ENCODE measurements at regions not wholly inside any gene's neighbourhood (a gene's known extent, or its start where the extent isn't known, plus 50 kb on each side); places are given as distances from the start of the nearest gene placed in this dataset.

DNA sequence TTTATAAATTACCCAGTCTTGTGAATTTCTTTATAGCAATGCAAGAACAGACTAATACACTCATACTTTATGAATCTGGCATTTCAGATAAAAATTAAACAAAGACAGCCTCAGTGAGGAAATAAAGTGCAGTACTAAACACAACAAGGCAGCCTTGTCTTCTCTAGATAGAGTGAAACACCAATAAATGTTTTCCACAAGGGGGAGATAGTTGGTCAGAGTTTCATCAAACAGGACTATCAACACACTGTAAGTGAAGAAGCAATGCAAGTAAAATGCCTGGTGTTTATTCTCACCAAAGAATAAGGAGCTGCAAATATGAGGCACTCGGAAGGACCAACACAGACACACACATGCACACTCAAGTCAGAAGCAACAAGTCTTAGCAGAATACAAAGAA is 62.8 kb downstream of the FAM9B start:
- H3K36me3 ChIP-seq (ENCODE audit: control insufficient read depth in 2 of 2, insufficient read depth in 2 of 2, low read length in 2 of 2): no peaks in the 10 kb centered on the region
- H3K4me1 ChIP-seq (ENCODE audit: control insufficient read depth, insufficient read depth, low read length): no peaks in the 10 kb centered on the region
- no peak overlapping the region for H3K4me3 ChIP-seq (ENCODE audit: low read length in 2 of 2)
- no peaks in the 10 kb centered on the region for H3K27me3 ChIP-seq (ENCODE audit: control insufficient read depth in 1 of 2, insufficient read depth in 2 of 2, low read length in 2 of 2)
- H3K9me3 ChIP-seq (ENCODE audit: control insufficient read depth in 2 of 2, low read length in 2 of 2): no peaks in the 10 kb centered on the region
- H3K27ac ChIP-seq (ENCODE audit: low read length): no peak overlapping the region
- no peak overlapping the region for H3K9ac ChIP-seq (ENCODE audit: low read length in 2 of 2)

DNA sequence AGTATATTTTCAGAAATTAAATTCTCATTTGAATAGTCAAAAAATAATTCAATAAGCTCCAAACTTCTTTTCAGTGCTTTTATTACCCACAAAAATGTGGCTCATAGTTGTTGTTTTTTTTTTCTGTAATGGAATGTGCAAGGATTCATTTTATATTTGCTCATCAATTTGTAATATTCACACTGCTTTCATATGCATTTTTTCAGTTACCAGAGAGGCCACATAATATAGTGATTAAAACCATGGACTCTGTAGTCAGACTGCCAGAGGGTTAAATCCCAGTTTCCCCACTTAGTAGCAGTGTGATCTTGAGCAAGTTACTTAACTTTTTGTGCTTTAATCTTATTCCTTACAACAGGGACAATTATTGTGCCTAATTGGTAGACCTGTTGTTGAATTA is 64.5 kb downstream of the FAM9B start:
- Histone ChIP-seq H3K9ac (ENCODE audit: low read length in 2 of 2) (no peak overlapping the region), H3K9me3 (ENCODE audit: control insufficient read depth in 2 of 2, low read length in 2 of 2) (no peaks in the 10 kb centered on the region), H3K4me3 (ENCODE audit: low read length in 2 of 2) (no peak overlapping the region)

DNA sequence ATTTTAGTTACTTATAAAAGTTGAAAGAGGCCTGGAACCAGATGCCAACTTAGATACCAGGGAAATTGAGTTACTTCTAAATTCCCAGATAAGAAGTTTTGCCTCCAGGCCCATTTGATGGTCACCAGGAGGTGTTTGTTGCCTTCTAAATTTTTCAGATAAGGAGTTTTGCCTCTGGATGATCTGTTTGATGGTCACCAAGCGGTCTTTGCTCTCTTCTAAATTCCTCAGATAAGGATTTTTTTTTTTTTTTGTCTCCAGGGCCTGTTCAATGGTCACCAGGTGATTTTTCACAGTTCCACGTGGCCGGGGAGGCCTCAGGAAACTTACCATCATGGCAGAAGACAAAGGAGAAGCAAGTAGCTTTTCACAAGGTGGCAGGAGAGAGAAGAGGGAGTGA is 66.5 kb downstream of the FAM9B start:
- no peaks in the 10 kb centered on the region for H3K4me1 ChIP-seq (ENCODE audit: control insufficient read depth, insufficient read depth, low read length)
- no peak overlapping the region for H3K27ac ChIP-seq (ENCODE audit: low read length)
- no peaks in the 10 kb centered on the region for H3K9me3 ChIP-seq (ENCODE audit: control insufficient read depth in 2 of 2, low read length in 2 of 2)
- no peaks in the 10 kb centered on the region for H3K27me3 ChIP-seq (ENCODE audit: control insufficient read depth in 1 of 2, insufficient read depth in 2 of 2, low read length in 2 of 2)
- H3K9ac ChIP-seq (ENCODE audit: low read length in 2 of 2): no peak overlapping the region
- no peak overlapping the region for H3K4me3 ChIP-seq (ENCODE audit: low read length in 2 of 2)
- no peaks in the 10 kb centered on the region for H3K36me3 ChIP-seq (ENCODE audit: control insufficient read depth in 2 of 2, insufficient read depth in 2 of 2, low read length in 2 of 2)

More for the DNA sequence above, 64.5 kb downstream of the FAM9B start:
- no peaks in the 10 kb centered on the region for H3K36me3 ChIP-seq (ENCODE audit: control insufficient read depth in 2 of 2, insufficient read depth in 2 of 2, low read length in 2 of 2)
- H3K27ac ChIP-seq (ENCODE audit: low read length): no peak overlapping the region
- H3K27me3 ChIP-seq (ENCODE audit: control insufficient read depth in 1 of 2, insufficient read depth in 2 of 2, low read length in 2 of 2): no peaks in the 10 kb centered on the region
- H3K4me1 ChIP-seq (ENCODE audit: control insufficient read depth, insufficient read depth, low read length): no peaks in the 10 kb centered on the region

DNA sequence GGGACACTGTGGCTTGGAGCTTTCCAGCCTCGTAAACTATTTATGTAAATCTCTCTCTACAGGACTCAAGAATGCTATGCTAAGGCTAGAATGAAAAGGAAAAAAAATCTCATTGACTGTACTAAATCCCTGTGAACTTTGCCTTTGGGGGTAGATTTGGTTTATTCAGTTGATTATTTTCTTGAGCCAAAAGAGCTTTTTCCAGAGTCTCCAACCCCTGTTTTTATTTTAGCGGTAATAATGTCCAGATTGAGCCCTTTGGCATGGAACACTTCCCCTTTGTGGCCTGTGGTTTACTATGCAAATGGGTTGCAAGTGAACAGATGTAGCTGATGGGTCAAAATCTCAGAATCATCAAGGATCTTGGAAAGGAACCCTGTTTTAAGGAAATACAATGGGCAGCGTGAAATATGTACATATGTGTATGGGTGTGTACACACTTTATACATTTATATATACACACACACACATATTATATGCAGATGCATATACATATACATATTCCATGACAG is 72.9 kb downstream of the FAM9B start:
- no peaks in the 10 kb centered on the region for H3K27me3 ChIP-seq (ENCODE audit: control insufficient read depth in 1 of 2, insufficient read depth in 2 of 2, low read length in 2 of 2)

DNA sequence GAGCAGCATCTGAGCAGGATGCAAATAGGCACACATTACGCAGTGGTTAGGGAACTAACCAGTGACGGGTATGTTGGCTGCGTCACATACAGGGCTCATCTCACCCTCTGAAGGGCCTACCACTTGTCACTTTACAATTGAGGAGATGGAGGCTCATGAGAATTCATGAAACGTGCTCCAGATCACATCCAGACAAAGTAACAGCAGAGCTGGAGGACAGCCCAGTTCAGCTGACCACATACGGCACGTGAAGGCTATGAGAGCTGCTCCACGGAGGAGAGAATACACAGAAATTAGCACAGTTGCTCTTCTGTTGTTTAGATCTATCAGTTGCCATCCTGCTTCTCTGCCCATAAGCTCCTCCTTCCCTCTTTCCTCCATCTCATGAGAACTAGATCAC is 78.4 kb downstream of the FAM9B start:
- no peaks in the 10 kb centered on the region for H3K4me1 ChIP-seq (ENCODE audit: control insufficient read depth, insufficient read depth, low read length)
- no peaks in the 10 kb centered on the region for H3K9me3 ChIP-seq (ENCODE audit: control insufficient read depth in 2 of 2, low read length in 2 of 2)
- H3K36me3 ChIP-seq (ENCODE audit: control insufficient read depth in 2 of 2, insufficient read depth in 2 of 2, low read length in 2 of 2): no peaks in the 10 kb centered on the region
- H3K27me3 ChIP-seq (ENCODE audit: control insufficient read depth in 1 of 2, insufficient read depth in 2 of 2, low read length in 2 of 2): peaks cover 0 to 2% of the 10 kb centered on the region in 2 donors
- H3K27ac ChIP-seq (ENCODE audit: low read length): no peak overlapping the region
- no peak overlapping the region for H3K9ac ChIP-seq (ENCODE audit: low read length in 2 of 2)
- H3K4me3 ChIP-seq (ENCODE audit: low read length in 2 of 2): no peak overlapping the region

More for the DNA sequence above, 72.9 kb downstream of the FAM9B start:
- Histone ChIP-seq H3K9me3 (ENCODE audit: control insufficient read depth in 2 of 2, low read length in 2 of 2) (no peaks in the 10 kb centered on the region), H3K9ac (ENCODE audit: low read length in 2 of 2) (no peak overlapping the region), H3K4me1 (ENCODE audit: control insufficient read depth, insufficient read depth, low read length) (no peaks in the 10 kb centered on the region), H3K36me3 (ENCODE audit: control insufficient read depth in 2 of 2, insufficient read depth in 2 of 2, low read length in 2 of 2) (no peaks in the 10 kb centered on the region), H3K4me3 (ENCODE audit: low read length in 2 of 2) (no peak overlapping the region), H3K27ac (ENCODE audit: low read length) (no peak overlapping the region)

DNA sequence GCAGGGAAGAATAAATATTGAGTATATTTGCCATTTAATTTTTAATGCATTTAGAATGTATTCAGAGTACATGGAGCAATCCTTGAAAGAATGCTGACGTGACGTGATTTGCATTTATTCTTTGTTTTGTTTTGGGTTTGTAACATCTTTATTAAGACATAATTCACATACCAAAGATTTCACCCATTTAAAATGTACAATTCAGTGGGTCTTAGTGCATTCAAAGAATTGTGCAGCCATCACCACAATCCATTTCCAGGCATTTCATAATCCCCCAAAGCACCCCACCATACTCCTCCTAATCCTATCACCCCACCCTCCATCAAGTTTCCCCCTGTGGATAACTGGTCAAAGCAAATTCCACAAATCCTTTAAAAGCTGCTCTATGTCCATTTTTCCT is 87.4 kb downstream of the FAM9B start:
- H3K36me3 ChIP-seq (ENCODE audit: control insufficient read depth in 2 of 2, insufficient read depth in 2 of 2, low read length in 2 of 2): no peaks in the 10 kb centered on the region
- no peaks in the 10 kb centered on the region for H3K9me3 ChIP-seq (ENCODE audit: control insufficient read depth in 2 of 2, low read length in 2 of 2)
- no peaks in the 10 kb centered on the region for H3K4me1 ChIP-seq (ENCODE audit: control insufficient read depth, insufficient read depth, low read length)
- H3K27ac ChIP-seq (ENCODE audit: low read length): no peak overlapping the region
- peaks cover 0 to 2% of the 10 kb centered on the region in 2 donors for H3K27me3 ChIP-seq (ENCODE audit: control insufficient read depth in 1 of 2, insufficient read depth in 2 of 2, low read length in 2 of 2)
- no peak overlapping the region for H3K4me3 ChIP-seq (ENCODE audit: low read length in 2 of 2)
- no peak overlapping the region for H3K9ac ChIP-seq (ENCODE audit: low read length in 2 of 2)

DNA sequence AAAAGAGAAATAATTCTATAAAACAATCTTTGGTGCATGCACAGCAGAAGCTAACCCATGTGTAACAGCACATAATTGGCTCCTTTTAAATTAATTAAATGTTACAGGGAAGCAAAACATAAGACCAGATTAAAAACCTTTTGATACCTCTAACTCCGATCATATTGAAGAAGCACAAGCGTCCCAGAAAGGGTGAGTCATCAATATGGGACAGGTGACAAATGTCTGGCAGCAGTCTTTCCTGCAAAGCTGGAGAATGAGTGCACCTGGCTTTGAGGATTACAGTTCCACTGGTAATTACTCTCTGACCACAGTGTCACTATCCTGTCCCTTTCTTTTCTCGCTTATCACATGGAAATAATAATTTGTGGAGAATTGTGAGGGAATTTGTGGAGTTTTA is 94.6 kb downstream of the FAM9B start:
- no peaks in the 10 kb centered on the region for H3K4me1 ChIP-seq (ENCODE audit: control insufficient read depth, insufficient read depth, low read length)

DNA sequence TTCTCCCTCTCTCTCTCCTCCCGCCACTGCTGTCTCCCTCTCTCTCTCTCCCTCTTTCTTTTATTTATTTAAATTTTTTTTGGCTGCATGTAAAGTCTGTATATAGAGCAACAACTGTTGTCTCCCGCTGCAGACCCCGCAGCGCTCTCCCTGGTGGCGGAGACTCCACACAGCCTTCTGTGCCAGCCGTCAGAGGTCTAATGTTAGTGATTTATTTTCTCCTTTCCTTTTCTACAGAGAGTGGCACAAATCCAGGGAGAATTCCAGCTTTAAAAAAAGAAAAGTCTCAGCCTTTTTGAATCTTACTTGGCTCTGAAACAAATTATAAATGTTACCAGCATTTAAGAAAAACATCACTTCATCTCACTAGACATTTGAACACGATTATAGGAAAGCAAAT is 106.2 kb downstream of the FAM9B start:
- Histone ChIP-seq H3K4me3 (ENCODE audit: low read length in 2 of 2) (no peak overlapping the region), H3K27ac (ENCODE audit: low read length) (no peak overlapping the region)

More for the DNA sequence above, 94.6 kb downstream of the FAM9B start:
- Histone ChIP-seq H3K27me3 (ENCODE audit: control insufficient read depth in 1 of 2, insufficient read depth in 2 of 2, low read length in 2 of 2) (no peaks in the 10 kb centered on the region), H3K9me3 (ENCODE audit: control insufficient read depth in 2 of 2, low read length in 2 of 2) (no peaks in the 10 kb centered on the region), H3K4me3 (ENCODE audit: low read length in 2 of 2) (no peak overlapping the region), H3K27ac (ENCODE audit: low read length) (no peak overlapping the region), H3K9ac (ENCODE audit: low read length in 2 of 2) (no peak overlapping the region), H3K36me3 (ENCODE audit: control insufficient read depth in 2 of 2, insufficient read depth in 2 of 2, low read length in 2 of 2) (no peaks in the 10 kb centered on the region)

DNA sequence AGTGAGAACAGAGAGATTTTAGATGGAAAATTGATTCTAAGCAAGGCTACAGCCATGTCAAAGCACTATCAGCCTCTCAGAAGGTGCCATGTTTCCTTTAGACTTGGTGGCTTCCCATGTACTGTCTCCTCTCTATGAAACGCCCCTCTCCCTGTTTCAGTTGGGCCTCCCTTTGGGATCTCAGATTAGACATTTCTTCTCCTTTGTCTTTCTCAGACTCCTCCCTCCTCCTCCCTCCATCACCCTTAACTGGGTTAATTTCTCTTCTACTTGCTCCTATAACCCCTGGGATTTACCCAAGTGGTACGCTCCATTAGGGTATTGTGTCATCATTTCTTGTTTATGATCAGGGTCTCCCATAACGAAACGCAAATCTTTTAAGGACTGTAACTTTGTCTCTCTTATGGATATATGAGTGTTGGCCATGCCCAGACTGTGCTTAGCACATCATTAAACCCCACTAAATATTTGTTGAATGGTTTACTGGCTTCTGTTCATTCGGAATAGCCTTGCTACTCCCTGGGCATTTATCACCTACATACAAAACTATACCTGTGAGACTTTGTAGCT is 106.8 kb downstream of the FAM9B start:
- Histone ChIP-seq H3K27ac (ENCODE audit: low read length) (no peak overlapping the region), H3K4me3 (ENCODE audit: low read length in 2 of 2) (no peak overlapping the region), H3K9me3 (ENCODE audit: control insufficient read depth in 2 of 2, low read length in 2 of 2) (no peaks in the 10 kb centered on the region), H3K9ac (ENCODE audit: low read length in 2 of 2) (no peak overlapping the region), H3K27me3 (ENCODE audit: control insufficient read depth in 1 of 2, insufficient read depth in 2 of 2, low read length in 2 of 2) (no peaks in the 10 kb centered on the region), H3K36me3 (ENCODE audit: control insufficient read depth in 2 of 2, insufficient read depth in 2 of 2, low read length in 2 of 2) (no peaks in the 10 kb centered on the region), H3K4me1 (ENCODE audit: control insufficient read depth, insufficient read depth, low read length) (no peaks in the 10 kb centered on the region)

More for the DNA sequence above, 106.2 kb downstream of the FAM9B start:
- Histone ChIP-seq H3K9me3 (ENCODE audit: control insufficient read depth in 2 of 2, low read length in 2 of 2) (no peaks in the 10 kb centered on the region), H3K36me3 (ENCODE audit: control insufficient read depth in 2 of 2, insufficient read depth in 2 of 2, low read length in 2 of 2) (no peaks in the 10 kb centered on the region), H3K27me3 (ENCODE audit: control insufficient read depth in 1 of 2, insufficient read depth in 2 of 2, low read length in 2 of 2) (no peaks in the 10 kb centered on the region), H3K9ac (ENCODE audit: low read length in 2 of 2) (no peak overlapping the region), H3K4me1 (ENCODE audit: control insufficient read depth, insufficient read depth, low read length) (no peaks in the 10 kb centered on the region)

DNA sequence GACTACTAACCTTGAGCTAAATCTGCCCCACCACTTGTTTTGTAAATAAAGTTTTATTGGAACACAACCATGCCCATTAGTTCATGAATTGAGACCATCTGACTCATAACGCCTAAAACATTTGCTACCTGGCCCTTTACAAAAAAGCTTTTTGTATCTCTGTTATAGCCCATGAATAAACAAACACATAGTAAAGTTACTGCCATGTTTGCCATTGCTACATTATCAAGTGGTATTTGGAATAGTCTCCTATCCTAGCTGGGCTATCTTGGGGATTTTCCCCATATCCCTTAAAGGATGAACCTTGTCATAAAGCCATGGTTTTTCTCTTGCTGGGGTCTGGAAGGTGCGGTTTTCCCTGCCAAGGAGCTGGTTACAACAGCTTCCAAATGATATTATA is 112.3 kb downstream of the FAM9B start:
- Histone ChIP-seq H3K4me1 (ENCODE audit: control insufficient read depth, insufficient read depth, low read length) (no peaks in the 10 kb centered on the region), H3K9ac (ENCODE audit: low read length in 2 of 2) (no peak overlapping the region)

DNA sequence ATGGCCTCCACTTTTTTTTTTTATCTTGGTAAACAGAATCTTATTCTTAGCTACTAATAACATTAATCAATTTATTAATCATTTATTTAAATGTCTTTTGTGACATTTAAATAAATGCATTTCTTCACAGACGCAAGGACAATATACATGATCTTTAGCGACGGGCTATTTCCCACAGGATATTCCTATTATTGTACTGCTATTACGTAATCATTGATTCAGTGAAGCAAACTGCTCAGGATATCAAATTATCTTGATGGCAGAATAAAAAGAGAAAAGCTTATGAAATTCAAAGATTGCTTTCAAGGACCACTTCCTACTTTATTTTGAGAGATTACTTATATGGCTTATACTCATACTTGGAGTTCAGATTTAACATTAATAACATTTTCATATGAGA is 114.1 kb downstream of the FAM9B start:
- Histone ChIP-seq H3K9ac (ENCODE audit: low read length in 2 of 2) (no peak overlapping the region), H3K4me3 (ENCODE audit: low read length in 2 of 2) (no peak overlapping the region), H3K9me3 (ENCODE audit: control insufficient read depth in 2 of 2, low read length in 2 of 2) (no peaks in the 10 kb centered on the region), H3K4me1 (ENCODE audit: control insufficient read depth, insufficient read depth, low read length) (no peaks in the 10 kb centered on the region), H3K27ac (ENCODE audit: low read length) (no peak overlapping the region), H3K36me3 (ENCODE audit: control insufficient read depth in 2 of 2, insufficient read depth in 2 of 2, low read length in 2 of 2) (no peaks in the 10 kb centered on the region), H3K27me3 (ENCODE audit: control insufficient read depth in 1 of 2, insufficient read depth in 2 of 2, low read length in 2 of 2) (no peaks in the 10 kb centered on the region)

More for the DNA sequence above, 112.3 kb downstream of the FAM9B start:
- no peak overlapping the region for H3K4me3 ChIP-seq (ENCODE audit: low read length in 2 of 2)
- H3K9me3 ChIP-seq (ENCODE audit: control insufficient read depth in 2 of 2, low read length in 2 of 2): no peaks in the 10 kb centered on the region
- no peaks in the 10 kb centered on the region for H3K36me3 ChIP-seq (ENCODE audit: control insufficient read depth in 2 of 2, insufficient read depth in 2 of 2, low read length in 2 of 2)
- no peak overlapping the region for H3K27ac ChIP-seq (ENCODE audit: low read length)
- no peaks in the 10 kb centered on the region for H3K27me3 ChIP-seq (ENCODE audit: control insufficient read depth in 1 of 2, insufficient read depth in 2 of 2, low read length in 2 of 2)
